Stimulated activated CD8-positive, alpha-beta memory T cell treated with anti-CD3 and anti-CD28 coated beads, Interleukin-4, amount 100 ng/mL, for 1 hour (primary cell): ENCODE measurements at regions not wholly inside any gene's neighbourhood (a gene's known extent, or its start where the extent isn't known, plus 50 kb on each side); places are given as distances from the start of the nearest gene placed in this dataset.

Source experiments
- DNase-seq, 2 donors: peaks; one replicate each; pipeline ENCODE4 v3.0.0-alpha.2; 2020; ENCODE audit warnings: low read depth in 2 of 2, low spot score in 1 of 2

DNA sequence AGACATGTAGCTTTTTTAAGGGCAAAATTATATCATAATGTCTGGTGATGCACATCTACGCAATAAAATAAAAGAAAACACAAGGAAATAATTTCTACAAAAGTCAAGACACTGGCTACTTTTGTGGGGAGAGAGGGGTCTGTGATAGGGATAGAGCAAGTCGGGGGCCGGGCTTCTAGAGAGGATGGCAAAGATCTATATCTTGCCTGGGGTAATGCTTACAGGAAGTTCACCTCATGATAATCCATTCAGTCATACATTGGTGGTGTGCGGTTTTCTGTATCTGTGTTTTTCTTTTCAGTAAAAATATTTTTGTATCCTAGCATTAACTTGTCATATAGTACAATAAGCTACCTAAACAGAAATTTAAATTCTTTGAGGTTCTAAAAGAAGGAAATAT lies 178.8 kb downstream of the ARRDC4 start:
- DNase-seq = no peak

DNA sequence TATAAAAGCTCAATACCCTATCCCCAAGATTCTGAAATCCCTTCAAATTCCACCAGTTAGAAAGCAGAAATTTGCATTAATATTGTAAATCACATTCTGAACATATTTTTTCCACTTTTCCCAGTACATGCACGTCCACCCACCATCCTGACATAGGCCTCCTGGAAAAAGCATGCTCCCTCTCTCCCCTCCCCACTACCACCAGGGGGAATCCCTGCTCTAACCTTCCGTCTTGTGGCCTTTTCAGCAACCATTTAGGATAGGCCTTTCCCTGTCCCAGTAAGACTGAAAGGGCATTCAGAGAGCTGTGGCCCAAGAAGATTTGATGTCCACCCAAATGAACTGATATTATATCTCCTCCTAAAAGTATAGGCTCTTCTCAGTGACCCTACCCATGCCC lies 182.1 kb downstream of the ARRDC4 start:
- DNase-seq = no peak

DNA sequence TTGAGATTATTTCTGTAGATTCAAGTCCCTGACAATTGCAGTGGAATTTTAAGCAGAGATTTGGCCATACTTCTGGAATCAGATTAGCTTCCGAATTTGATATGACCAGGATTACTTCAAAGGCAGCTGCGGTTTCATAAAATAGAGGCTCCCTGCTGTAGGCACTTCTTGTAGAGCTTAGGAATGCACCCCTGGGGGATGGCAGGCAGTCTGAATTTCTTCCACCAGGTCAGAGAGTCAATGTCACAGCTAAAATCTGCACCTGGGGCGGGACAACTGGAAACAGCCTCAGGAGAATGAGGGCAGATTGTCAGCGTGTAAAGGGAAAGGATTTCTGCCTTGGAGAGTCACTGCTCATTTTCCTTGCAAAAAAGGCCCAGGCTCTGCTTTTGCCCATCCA lies 182.6 kb downstream of the ARRDC4 start:
- no peak for DNase-seq

DNA sequence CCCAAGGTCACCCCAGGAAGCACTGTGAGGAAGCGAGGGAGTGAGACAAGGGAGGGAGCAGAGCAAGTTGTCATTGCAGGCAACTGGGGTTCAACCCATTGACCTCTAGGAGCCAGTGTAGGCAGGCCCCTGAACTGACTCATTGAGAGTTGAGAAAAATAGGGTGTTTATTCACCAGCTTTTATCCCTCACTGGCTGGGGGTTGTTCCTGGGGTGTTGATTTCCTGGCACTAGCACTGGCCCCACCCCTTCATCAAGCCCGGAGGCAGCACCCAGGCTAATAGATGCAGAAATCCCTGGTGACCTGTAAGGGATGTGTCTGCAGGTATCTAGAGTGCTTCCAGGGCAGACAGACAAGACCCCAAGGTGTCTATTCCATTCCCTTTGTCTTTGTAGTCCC lies 183.9 kb downstream of the ARRDC4 start:
- DNase-seq = no peak

DNA sequence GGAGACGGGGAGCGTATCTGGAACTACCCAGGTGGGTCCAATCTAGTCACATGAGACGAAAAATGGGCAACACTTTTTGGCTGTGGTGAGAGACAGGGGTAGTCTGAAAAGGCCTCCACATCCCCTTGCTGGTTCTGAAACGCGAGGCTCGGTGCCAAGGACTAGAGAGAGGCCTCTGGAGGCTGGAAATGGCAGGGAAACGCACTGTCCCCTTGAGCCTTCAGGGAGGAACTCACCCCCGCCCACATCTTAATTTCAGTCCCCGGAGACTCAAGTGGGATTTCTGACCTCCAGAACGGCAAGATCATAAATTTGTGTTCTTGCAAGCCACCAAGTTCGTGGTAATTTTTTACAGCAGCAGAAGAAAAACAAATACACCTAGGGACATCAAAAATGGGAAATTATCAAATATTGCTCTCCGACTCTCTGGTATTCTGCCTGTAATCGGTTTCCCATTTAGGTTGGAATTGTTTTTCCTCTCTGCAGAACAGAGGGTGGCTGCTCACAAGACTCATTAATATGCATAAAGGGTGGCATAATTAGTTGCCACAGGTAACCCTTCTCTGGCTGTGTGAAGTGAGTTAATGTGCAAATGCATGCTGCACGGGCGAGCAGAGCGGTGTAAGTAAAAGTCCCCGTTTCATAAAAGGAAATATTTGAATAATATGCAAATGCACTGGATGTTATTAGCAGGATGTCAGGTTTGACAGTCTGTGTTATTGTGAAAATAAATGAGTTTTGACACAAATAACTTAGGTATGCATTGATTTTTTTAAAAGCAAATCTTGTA lies 185.7 kb downstream of the ARRDC4 start:
- no peak for DNase-seq

DNA sequence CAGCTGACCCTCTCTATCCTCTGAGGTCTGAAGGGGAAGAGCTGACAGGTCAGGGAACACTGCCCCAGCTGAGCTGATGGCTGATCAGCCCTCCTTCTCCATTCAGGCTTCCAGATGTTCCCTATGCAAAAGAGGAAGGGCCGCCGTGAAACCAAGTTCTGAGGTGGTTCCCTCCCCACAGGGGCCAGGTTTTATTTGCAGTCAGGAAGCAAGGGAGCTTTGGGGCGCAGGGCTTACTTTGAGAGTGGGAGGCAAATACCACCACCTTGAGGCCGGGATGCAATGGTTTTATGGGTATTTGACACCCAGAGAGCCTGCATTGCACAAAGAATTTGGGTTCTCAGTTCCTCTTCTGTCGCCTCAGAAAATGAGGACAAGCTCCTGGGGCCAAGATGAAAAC lies 186.9 kb downstream of the ARRDC4 start:
- DNase-seq = no peak

DNA sequence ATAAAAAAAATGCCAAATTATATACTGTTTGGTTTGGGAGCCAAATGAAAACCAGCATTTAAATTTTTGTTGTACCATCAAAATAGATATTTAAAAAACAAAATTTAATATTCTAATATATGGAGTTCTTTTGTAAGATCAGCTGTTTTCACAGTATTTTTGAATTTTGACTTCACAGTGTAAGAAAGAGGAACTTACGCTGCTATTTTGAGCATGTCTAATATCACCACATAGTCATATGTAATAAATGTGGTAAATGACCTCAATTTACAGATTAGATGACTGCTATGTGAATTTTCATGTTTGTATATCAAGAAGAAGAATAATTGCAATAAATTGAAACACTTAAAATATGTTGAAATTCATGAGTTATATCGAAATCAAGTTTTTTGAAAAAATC lies 189.6 kb downstream of the ARRDC4 start:
- DNase-seq = no peak

DNA sequence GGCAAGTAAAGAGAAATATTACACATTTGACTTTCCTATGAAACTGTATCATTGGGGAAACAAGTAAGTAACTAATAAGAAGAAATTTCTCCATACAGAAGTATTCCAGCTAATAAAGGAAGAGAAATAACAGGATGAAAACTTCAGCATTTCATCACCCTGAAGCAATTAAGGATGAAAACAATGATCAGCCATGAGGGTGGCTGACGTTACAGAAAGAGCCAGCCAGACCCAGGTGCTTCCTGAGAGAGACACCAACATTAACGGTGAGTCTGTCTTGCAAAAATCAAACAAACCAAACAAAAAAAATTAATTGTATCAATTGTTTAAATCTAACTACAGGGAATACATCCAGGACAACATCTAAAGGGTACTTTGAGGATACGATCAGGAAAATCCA lies 190.0 kb downstream of the ARRDC4 start:
- no peak for DNase-seq

DNA sequence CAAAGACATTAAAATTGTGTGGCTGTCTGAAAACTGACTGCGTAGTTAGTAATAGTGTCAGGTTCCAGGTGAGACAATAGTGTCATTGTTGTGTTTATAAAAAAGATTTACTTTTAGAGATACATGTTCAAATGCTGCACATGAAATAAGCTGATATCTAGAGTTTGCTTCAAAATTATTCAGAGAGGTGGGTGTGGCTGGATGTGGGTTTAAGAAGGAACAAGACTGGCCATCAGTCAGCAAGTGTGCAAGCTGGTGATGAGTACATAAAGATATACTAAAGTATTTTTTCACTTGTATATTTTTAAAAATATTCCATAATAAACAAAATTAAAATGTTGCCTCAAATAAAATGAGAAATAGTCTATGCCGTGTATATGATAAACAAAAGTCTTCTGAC lies 190.6 kb downstream of the ARRDC4 start:
- no peak for DNase-seq

DNA sequence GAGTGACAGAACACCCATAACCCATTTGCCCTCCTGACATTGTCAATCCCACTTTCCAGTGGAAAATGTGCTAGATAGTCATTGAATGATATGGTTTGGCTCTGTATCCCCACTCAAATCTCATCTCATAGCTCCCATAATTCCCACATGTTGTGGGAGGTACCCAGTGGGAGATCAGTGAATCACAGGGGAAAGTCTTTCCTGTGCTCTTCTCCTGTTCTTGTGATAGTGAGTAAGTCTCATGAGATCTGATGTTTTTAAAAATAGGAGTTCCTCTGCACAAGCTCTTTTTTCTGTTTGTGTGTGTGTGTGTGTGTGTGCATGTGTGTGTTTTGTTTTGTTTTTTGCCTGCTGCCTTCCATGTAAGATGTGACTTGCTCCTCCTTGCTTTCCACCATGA lies 191.7 kb downstream of the ARRDC4 start:
- no peak for DNase-seq

DNA sequence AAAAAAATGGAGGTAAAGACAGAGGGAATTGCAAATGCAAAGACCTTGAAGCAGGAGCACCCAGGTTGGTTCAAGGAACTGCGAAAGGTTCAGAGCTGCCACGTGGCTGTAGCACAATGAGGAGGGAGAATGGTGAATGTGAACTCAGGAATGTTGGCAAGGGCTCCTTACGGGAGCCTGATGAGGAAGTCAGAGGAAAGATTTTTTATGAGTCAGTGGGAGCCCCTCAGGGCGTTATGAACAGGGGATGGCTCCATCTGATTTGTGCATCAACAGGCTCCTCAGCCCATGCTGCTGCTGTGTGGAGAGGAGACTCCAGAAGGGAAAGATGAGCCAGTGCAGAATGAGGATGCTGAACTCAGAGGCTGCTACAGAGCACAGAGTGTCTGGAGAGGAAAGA lies 194.4 kb downstream of the ARRDC4 start:
- DNase-seq = no peak

DNA sequence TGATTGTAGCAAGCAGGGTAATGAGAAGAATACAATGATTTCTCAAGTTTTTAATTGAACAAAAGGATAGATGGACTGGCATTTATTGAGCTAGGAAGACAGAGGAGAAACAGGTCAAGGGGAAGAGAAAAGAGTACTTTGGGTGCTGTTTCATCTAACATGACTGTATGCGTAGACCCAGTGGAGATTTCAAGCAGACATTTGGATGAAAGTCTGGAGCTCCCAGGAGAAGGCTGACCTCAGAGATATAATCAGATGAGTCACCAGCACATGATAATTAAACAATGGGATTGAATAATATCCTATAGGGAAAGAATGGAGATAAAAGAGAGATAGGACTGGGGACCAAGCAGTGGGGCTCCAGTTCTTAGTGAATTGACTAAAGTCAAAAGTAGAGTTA lies 194.9 kb downstream of the ARRDC4 start:
- no peak for DNase-seq

DNA sequence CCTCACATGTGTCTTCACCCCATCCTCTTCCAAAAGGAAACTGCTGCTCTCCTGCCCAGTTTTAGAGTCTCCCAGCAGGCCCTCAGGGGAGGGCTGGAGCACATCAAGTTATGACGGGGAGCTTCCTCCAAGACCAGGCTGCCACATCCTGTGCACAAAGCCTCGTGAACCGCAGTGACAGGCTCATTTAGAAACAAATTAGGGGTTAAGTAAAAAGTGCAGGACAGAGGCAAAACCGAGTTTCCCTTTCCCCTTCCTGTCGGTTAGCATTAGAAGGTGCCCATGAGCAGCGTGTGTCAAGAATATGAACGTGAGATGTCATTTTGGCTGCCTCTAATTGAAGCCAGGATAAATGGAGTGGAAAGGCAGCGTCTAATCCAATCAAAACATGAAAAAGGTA lies 199.7 kb downstream of the ARRDC4 start:
- peak in 1 of 2 donors; percentile 11 for DNase-seq

DNA sequence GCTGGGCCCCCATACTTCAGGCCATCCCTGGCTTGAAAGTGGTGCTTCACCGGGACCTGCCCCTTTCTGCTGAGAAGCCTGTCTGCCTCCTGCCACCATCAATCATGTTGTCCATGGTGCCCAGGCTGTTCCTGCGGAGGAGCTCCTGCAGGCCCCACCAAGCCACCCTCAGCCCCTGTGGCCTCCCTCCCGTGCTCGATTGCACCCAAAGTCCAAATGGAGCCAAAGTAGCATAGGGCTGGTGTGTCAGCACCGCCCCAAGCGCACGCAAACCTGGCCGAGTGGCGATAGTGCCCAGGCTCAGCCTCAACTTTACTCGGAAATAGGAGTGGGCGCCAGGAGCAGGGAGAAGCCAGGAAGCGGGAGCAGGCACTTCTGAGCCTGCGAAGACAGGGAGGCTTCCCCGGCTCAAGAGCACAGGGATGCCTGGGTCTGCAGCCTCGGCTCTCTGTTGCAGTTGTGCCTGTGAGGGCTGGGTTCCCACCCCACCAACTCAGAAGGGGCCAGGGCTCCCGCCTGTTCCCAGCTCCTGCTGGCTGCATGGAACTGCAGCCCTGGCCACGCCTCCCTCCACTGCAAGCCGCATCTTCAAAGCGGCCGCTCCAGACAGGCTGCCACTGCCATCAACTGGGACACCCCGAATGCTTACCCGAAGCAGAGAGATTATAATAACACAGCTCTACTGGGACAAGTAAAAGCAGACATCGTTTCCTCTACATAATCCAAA lies 203.0 kb downstream of the ARRDC4 start:
- no peak for DNase-seq

DNA sequence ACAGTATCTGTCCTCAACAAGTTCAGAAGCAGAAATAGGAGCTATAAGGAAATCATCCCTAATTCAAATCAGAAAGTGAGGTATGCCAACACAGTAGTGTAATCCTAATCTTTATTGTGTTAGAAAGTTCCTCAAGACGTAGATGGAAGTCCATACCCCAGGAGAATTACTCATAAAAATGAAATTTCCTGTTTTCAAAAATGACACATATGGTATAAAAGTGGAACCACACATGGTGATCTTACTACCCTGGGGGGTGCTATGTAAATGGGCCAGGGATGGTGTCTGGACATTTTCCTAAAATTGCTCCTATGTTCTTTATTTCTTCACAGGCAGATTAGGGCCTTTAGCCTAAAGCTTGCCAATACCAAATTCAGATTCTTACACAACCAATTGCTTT lies 204.1 kb downstream of the ARRDC4 start:
- DNase-seq = no peak

DNA sequence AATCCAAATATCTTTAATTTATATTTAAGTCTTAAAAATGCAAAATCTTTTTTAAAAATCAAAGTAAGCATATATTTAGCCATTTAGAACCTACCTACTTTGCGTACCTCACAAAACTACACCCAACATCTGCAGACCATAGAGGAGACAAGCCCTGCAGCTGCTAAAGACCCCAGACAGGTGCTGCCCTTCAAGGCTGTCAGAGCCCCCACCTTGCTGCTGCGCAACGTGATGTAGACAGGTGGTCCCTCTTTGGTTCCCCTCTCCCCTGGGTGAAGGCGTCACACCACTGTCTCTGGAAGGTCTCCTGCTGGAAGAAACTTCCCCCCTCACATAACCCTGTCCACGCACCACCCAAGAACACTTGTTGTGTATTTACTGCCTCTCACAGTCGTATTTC lies 204.5 kb downstream of the ARRDC4 start:
- DNase-seq = no peak

DNA sequence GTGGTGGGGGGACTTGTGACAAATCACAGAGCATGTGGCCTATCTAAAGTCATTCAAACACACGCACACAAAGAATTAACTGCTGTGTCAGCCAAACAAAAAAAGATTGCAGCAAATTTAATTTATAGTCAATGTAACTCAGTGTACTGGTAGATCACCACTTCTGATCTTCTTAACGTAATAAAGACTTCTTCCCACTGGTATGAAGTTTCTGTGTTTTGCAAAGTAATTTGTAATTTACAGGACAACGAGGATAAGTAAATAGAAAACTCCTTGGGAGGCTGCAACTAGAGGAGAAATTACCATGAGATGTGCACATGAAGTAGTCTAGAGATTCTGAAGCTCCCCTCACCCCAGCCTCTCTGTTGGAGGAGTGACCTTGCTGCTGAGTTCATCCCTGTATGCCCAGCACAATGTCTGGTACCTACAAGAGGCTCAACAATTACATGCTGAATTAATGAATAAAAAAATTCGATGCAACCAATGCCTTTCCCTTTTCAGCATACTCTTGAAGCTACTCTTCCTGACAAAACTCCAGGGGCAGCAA lies 207.3 kb downstream of the ARRDC4 start:
- no peak for DNase-seq

DNA sequence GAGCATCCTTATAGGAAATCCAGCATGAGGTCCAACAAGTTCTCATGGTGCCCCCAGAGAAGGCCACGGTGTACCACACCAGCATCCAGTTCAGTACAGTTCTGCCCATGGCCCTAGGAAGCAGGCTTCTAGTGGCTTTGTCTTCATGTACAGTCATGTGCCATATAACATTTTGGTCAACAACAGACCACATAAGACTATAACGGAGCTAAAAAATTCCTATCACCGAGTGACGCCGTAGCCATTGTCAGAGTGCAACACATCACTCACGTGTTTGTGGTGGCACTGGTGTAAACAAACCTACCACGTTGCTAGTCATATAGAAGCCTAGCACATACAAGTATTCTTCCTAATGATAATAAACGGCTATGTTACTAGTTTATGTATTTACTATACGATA lies 209.0 kb downstream of the ARRDC4 start:
- DNase-seq = no peak

DNA sequence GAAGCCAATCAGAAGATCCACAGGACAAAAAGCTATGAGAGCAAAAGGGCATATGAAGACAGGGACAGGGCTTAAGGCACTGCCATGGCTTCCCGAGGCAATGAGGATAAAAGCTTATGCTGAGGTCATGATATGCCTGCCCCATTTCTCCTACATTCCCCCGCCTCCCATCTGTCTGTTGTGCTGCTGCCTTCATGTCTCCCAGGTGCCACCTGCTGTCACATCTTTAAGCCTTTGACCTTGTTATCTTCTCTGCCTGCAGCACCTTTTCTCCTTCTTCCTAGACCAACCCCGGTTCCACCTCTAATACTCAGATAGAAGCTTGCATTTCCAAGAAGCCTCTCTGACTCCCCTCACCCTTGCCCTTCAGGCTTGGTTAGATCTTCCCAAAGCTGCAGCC lies 213.8 kb downstream of the ARRDC4 start:
- no peak for DNase-seq

DNA sequence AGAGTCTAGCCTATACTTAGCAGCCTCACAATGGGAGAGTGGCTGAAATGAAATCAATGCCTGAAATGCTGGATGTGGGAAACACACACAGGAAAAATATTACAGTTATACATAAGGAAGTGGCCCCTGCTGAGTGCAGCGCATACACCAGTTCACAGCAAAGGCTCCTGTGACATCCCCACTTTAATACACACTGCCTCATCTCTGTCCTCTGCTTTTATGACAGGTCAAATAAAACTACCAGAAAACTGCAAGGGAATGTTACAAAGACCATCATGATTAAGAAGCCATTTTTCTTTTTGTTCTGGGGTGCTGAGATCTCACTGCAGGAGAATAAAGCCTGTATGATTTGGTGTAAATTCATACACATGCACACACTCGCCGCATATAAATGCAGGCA lies 214.3 kb downstream of the ARRDC4 start:
- DNase-seq = no peak

DNA sequence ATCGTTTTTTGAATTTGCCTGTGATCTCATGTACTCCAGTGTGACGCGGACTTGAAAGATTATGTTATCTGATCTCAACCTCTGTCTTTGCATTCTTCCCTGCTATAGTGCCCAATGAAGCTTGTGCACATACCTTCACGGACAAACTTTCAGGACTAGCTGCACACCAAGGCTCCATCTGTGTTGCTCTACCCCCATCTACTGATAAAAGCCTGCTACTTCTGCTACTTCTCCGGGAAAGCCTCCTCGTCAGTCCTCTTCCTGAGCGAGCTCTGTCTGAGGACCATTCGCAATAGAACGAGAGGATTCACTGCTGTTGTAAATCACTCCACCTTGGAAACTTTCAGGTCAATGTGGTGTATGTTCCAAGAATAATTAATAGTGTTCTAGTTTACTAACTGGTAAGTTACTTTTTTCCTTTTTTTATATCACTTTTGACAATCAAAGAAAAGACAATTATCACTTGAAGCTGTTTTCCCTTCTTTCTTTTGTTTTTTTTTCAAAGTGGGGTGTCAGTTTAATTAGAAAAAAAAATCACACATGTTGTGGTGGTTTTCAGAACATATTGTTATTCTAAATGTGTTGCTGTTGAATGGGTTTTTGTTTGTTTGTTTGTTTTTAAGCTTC lies 217.6 kb downstream of the ARRDC4 start:
- DNase-seq = no peak

DNA sequence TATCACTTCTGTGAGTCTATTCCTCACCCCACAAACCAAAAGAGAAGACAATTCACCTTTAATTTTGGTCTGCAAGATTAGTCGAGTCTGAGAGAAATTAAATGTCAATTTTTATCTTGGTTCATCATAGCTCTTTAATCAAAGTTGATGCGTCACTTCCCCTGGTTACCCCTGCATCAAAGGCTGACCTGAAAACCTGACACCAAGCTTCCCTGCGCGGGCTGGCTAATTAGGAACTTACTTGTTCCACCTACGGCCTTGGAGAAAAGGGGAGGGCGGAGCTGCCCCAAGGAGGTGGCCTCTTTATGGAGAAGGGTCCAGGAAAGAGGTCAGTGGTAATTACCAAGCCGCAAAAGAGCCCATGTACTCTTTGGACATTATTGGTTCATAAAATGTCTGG lies 218.4 kb downstream of the ARRDC4 start:
- DNase-seq = no peak
